Duodenal mucosa (tissue), 2 donors: ENCODE measurements at regions not wholly inside any gene's neighbourhood (a gene's known extent, or its start where the extent isn't known, plus 50 kb on each side); places are given as distances from the start of the nearest gene placed in this dataset.

Source experiments
- H3K27ac ChIP-seq: one replicate; pipeline ENCODE4 v1.7.0; 2013; ENCODE audit warnings: low read depth, low read length
- H3K27me3 ChIP-seq, 2 donors: one replicate each; pipeline ENCODE4 v1.7.0; 2013; ENCODE audit warnings: low read length in 2 of 2, control low read depth in 1 of 2; ENCODE audit not compliant: insufficient read depth in 2 of 2, control insufficient read depth in 1 of 2
- H3K36me3 ChIP-seq, 2 donors: one replicate each; pipeline ENCODE4 v1.7.0; 2013; ENCODE audit warnings: low read length in 2 of 2, control low read depth in 1 of 2; ENCODE audit not compliant: insufficient read depth in 2 of 2, control insufficient read depth in 1 of 2
- H3K4me1 ChIP-seq, 2 donors: one replicate each; pipeline ENCODE4 v1.7.0; 2013; ENCODE audit warnings: low read length in 2 of 2, control low read depth in 1 of 2; ENCODE audit not compliant: insufficient read depth in 2 of 2, control insufficient read depth in 1 of 2
- H3K4me3 ChIP-seq, 2 donors: one replicate each; pipeline ENCODE4 v1.7.0; 2013; ENCODE audit warnings: low read length in 2 of 2, low read depth in 1 of 2
- H3K9ac ChIP-seq, 2 donors: one replicate each; pipeline ENCODE4 v1.7.0; 2013; ENCODE audit warnings: low read length in 2 of 2, low read depth in 1 of 2
- H3K9me3 ChIP-seq, 2 donors: one replicate each; pipeline ENCODE4 v1.7.0; 2013; ENCODE audit warnings: low read length in 2 of 2, control low read depth in 1 of 2; ENCODE audit not compliant: control insufficient read depth in 1 of 2

- H3K27ac ChIP-seq: no peak overlapping the region
- no peaks in the 10 kb centered on the region for H3K4me1 ChIP-seq
- no peaks in the 10 kb centered on the region for H3K36me3 ChIP-seq
- no peaks in the 10 kb centered on the region for H3K9me3 ChIP-seq
- H3K4me3 ChIP-seq: no peak overlapping the region
- no peak overlapping the region for H3K9ac ChIP-seq
- H3K27me3 ChIP-seq: peaks cover 0 to 4% of the 10 kb centered on the region in 2 donors
Observed at GRCh38 chr10:44557596-44558191, 172.8 kb upstream of the CXCL12 start.

GRCh38 chr10:44558521-44558920 lies 173.6 kb upstream of the CXCL12 start:
- no peaks in the 10 kb centered on the region for H3K4me1 ChIP-seq
- H3K4me3 ChIP-seq: no peak overlapping the region
- H3K9ac ChIP-seq: no peak overlapping the region
- no peaks in the 10 kb centered on the region for H3K9me3 ChIP-seq
- H3K27me3 ChIP-seq: peaks cover 0 to 4% of the 10 kb centered on the region in 2 donors
- no peaks in the 10 kb centered on the region for H3K36me3 ChIP-seq
- H3K27ac ChIP-seq: no peak overlapping the region

GRCh38 chr10:44564361-44564760 lies 179.5 kb upstream of the CXCL12 start:
- no peaks in the 10 kb centered on the region for H3K27me3 ChIP-seq
- no peaks in the 10 kb centered on the region for H3K9me3 ChIP-seq
- no peak overlapping the region for H3K4me3 ChIP-seq
- no peak overlapping the region for H3K9ac ChIP-seq
- no peaks in the 10 kb centered on the region for H3K4me1 ChIP-seq
- no peak overlapping the region for H3K27ac ChIP-seq
- no peaks in the 10 kb centered on the region for H3K36me3 ChIP-seq

GRCh38 chr10:44564790-44565189 lies 179.9 kb upstream of the CXCL12 start:
- H3K36me3 ChIP-seq: no peaks in the 10 kb centered on the region
- no peaks in the 10 kb centered on the region for H3K4me1 ChIP-seq
- H3K27me3 ChIP-seq: no peaks in the 10 kb centered on the region
- H3K4me3 ChIP-seq: no peak overlapping the region
- H3K9ac ChIP-seq: no peak overlapping the region
- H3K27ac ChIP-seq: no peak overlapping the region
- no peaks in the 10 kb centered on the region for H3K9me3 ChIP-seq

GRCh38 chr10:44566786-44567185 lies 181.9 kb upstream of the CXCL12 start:
- H3K27me3 ChIP-seq: no peaks in the 10 kb centered on the region
- no peaks in the 10 kb centered on the region for H3K4me1 ChIP-seq
- H3K27ac ChIP-seq: no peak overlapping the region
- no peak overlapping the region for H3K9ac ChIP-seq
- H3K4me3 ChIP-seq: no peak overlapping the region
- no peaks in the 10 kb centered on the region for H3K36me3 ChIP-seq
- H3K9me3 ChIP-seq: no peaks in the 10 kb centered on the region

- H3K27me3 ChIP-seq: no peaks in the 10 kb centered on the region
- H3K36me3 ChIP-seq: no peaks in the 10 kb centered on the region
- no peaks in the 10 kb centered on the region for H3K9me3 ChIP-seq
- H3K4me3 ChIP-seq: no peak overlapping the region
- H3K9ac ChIP-seq: no peak overlapping the region
- no peaks in the 10 kb centered on the region for H3K4me1 ChIP-seq
- no peak overlapping the region for H3K27ac ChIP-seq
Observed at GRCh38 chr10:44567471-44567870, 182.6 kb upstream of the CXCL12 start.

- H3K27ac ChIP-seq: no peak overlapping the region
Observed at GRCh38 chr10:44569193-44570091, 184.5 kb upstream of the CXCL12 start.

GRCh38 chr10:44571701-44572100 lies 186.8 kb upstream of the CXCL12 start:
- no peak overlapping the region for H3K4me3 ChIP-seq
- H3K27me3 ChIP-seq: no peaks in the 10 kb centered on the region
- H3K4me1 ChIP-seq: no peaks in the 10 kb centered on the region
- no peak overlapping the region for H3K27ac ChIP-seq
- H3K9ac ChIP-seq: no peak overlapping the region
- no peaks in the 10 kb centered on the region for H3K9me3 ChIP-seq
- no peaks in the 10 kb centered on the region for H3K36me3 ChIP-seq

More at GRCh38 chr10:44569193-44570091, 184.5 kb upstream of the CXCL12 start:
- Histone ChIP-seq H3K27me3 (no peaks in the 10 kb centered on the region), H3K4me1 (no peaks in the 10 kb centered on the region), H3K4me3 (no peak overlapping the region), H3K36me3 (no peaks in the 10 kb centered on the region), H3K9me3 (no peaks in the 10 kb centered on the region), H3K9ac (no peak overlapping the region)

GRCh38 chr10:44572146-44572545 lies 187.2 kb upstream of the CXCL12 start:
- H3K36me3 ChIP-seq: no peaks in the 10 kb centered on the region
- H3K27me3 ChIP-seq: no peaks in the 10 kb centered on the region
- H3K4me3 ChIP-seq: no peak overlapping the region
- H3K9ac ChIP-seq: no peak overlapping the region
- no peaks in the 10 kb centered on the region for H3K9me3 ChIP-seq
- H3K27ac ChIP-seq: no peak overlapping the region
- no peaks in the 10 kb centered on the region for H3K4me1 ChIP-seq

- Histone ChIP-seq H3K9me3 (no peaks in the 10 kb centered on the region), H3K4me3 (no peak overlapping the region), H3K9ac (no peak overlapping the region), H3K4me1 (no peaks in the 10 kb centered on the region), H3K27me3 (no peaks in the 10 kb centered on the region), H3K36me3 (no peaks in the 10 kb centered on the region), H3K27ac (no peak overlapping the region)
Observed at GRCh38 chr10:44573821-44574220, 188.9 kb upstream of the CXCL12 start.
